HCT116 (cell line): ENCODE measurements at regions not wholly inside any gene's neighbourhood (a gene's known extent, or its start where the extent isn't known, plus 50 kb on each side); places are given as distances from the start of the nearest gene placed in this dataset.

Experiments used
- ELF1 ChIP-seq: IDR thresholded peaks from 2 replicates; pipeline ENCODE4 v1.6.1; 2012; ENCODE audit warnings: low read depth, borderline replicate concordance
- SRF ChIP-seq: IDR thresholded peaks from 2 replicates; pipeline ENCODE4 v1.6.1; 2012; ENCODE audit warnings: low read depth
- TF ChIP-seq, protein P1 (sequence below): IDR thresholded peaks from 2 replicates; pipeline ENCODE4 v1.6.1; 2012

- TF ChIP-seq SRF = no peak
- TF ChIP-seq ELF1 = no peak
- TF ChIP-seq, protein P1, sequence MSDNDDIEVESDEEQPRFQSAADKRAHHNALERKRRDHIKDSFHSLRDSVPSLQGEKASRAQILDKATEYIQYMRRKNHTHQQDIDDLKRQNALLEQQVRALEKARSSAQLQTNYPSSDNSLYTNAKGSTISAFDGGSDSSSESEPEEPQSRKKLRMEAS = no peak
Measured at GRCh38 chr10:63878428-63878827, 357.2 kb downstream of the REEP3 start.
